ENCODE measurements at regions not wholly inside any gene's neighbourhood (a gene's known extent, or its start where the extent isn't known, plus 50 kb on each side); places are given as distances from the start of the nearest gene placed in this dataset.
"Not testable (repeated sequence)": the region's sequence is repeated elsewhere in the genome, so short reads cannot be mapped to it uniquely, and the experiment has no call there.

DNA sequence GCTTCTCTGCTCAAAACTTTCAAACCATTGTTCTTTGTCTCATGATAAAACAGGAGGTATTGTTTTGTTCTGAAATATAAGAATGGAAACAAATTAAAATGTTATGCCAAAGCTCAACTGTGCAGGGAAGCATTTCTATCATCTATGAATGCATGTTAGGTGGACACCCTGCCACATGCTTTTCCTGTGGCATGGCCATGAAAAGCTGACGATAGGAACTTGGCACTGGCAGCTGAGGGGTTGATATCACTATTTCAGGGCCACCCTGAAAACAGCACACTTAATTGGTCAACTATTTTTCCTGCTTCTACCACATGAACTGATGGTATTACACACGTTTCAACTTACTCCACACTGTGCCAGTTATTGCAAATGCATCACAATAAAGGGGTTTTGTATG lies 157.3 kb downstream of the MREG start:
- H3K4me1 ChIP-seq (ENCODE audit: insufficient read depth): no peaks in the 10 kb centered on the region
- no peak overlapping the region for H3K27ac ChIP-seq
- H3K9me3 ChIP-seq: no peaks in the 10 kb centered on the region
- DNase-seq: no peak
- 63 to 72% (median 71%) methylated on average over 2 of the region's 2 CpGs for WGBS, 3 donors
- H3K4me3 ChIP-seq: no peak overlapping the region
- TF ChIP-seq CTCF (IDR thresholded peaks at IDR 0.05) (no peak), EP300 (IDR thresholded peaks at IDR 0.05) (no peak), POLR2A (IDR thresholded peaks at IDR 0.05) (no peak)
- no peaks in the 10 kb centered on the region for H3K36me3 ChIP-seq
- intact Hi-C loops (cut with DNase I): no loop called here
- no peaks in the 10 kb centered on the region for H3K27me3 ChIP-seq

- H3K4me1 ChIP-seq (ENCODE audit: insufficient read depth); intact Hi-C loops (cut with DNase I); DNase-seq; H3K4me3 ChIP-seq; H3K27me3 ChIP-seq; H3K9me3 ChIP-seq; H3K27ac ChIP-seq; H3K36me3 ChIP-seq: not testable (repeated sequence)
- WGBS, 3 donors: 78 to 94% (median 90%) methylated on average over 1 of the region's 1 CpG
Observed at GRCh38 chr2:215855308-215855707, 158.0 kb downstream of the MREG start.

DNA sequence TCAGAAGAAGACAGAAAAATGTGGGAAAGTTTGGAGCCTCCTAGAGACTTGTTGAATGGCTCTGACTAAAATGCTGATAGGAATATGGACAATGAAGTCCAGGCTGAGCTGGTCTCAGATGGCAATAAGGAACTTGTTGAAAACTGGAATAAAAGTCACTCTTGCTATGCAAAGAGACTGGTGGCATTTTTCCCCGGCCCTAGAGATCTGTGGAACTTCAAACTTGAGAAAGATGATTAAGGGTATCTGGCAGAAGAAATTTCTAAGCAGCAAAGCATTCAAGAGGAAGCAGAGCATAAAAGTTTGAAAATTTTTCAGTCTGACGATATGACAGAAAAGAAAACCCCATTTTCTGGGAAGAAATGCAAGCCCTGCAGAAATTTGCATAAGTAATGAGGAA lies 159.3 kb downstream of the MREG start:
- WGBS, 3 donors: 66 to 97% (median 95%) methylated on average over 2 of the region's 2 CpGs
- H3K27me3 ChIP-seq: no peaks in the 10 kb centered on the region
- intact Hi-C loops (cut with DNase I): no loop called here
- no peak for DNase-seq
- no peaks in the 10 kb centered on the region for H3K9me3 ChIP-seq
- TF ChIP-seq POLR2A (IDR thresholded peaks at IDR 0.05) (no peak), EP300 (IDR thresholded peaks at IDR 0.05) (no peak), CTCF (IDR thresholded peaks at IDR 0.05) (no peak)
- H3K36me3 ChIP-seq: no peaks in the 10 kb centered on the region
- no peak overlapping the region for H3K4me3 ChIP-seq
- peaks cover 2% of the 10 kb centered on the region for H3K4me1 ChIP-seq (ENCODE audit: insufficient read depth)
- no peak overlapping the region for H3K27ac ChIP-seq

- H3K27me3 ChIP-seq: no peaks in the 10 kb centered on the region
- intact Hi-C loops (cut with DNase I): no loop called here
- no peak overlapping the region for H3K27ac ChIP-seq
- H3K4me3 ChIP-seq: no peak overlapping the region
- TF ChIP-seq CTCF (IDR thresholded peaks at IDR 0.05) (no peak), EP300 (IDR thresholded peaks at IDR 0.05) (no peak), POLR2A (IDR thresholded peaks at IDR 0.05) (no peak)
- H3K9me3 ChIP-seq: no peaks in the 10 kb centered on the region
- no peaks in the 10 kb centered on the region for H3K36me3 ChIP-seq
- DNase-seq: no peak
- H3K4me1 ChIP-seq (ENCODE audit: insufficient read depth): peaks cover 2% of the 10 kb centered on the region
Observed at GRCh38 chr2:215851696-215852095, 161.7 kb downstream of the MREG start.

GRCh38 chr2:215851082-215851481 lies 162.3 kb downstream of the MREG start:
- Histone ChIP-seq H3K9me3 (no peaks in the 10 kb centered on the region), H3K4me1 (ENCODE audit: insufficient read depth) (peaks cover 2% of the 10 kb centered on the region), H3K36me3 (no peaks in the 10 kb centered on the region), H3K27ac (no peak overlapping the region), H3K4me3 (no peak overlapping the region), H3K27me3 (no peaks in the 10 kb centered on the region)
- intact Hi-C loops (cut with DNase I): no loop called here
- no peak for TF ChIP-seq CTCF (IDR thresholded peaks at IDR 0.05)
- no peak for DNase-seq
- WGBS, 3 donors: 33 to 38% (median 38%) methylated on average over 2 of the region's 2 CpGs

All from ovary (tissue), 7 donors.